DOHH2 (cell line): ENCODE measurements at regions not wholly inside any gene's neighbourhood (a gene's known extent, or its start where the extent isn't known, plus 50 kb on each side); places are given as distances from the start of the nearest gene placed in this dataset.

Experiments used
- H3F3A ChIP-seq: fragments of 200-600 bp; sonication (generic), shearing (Covaris generic); 2 replicates; pipeline ENCODE4 v1.6.0; 2016; ENCODE audit warnings: antibody characterized with exemption, mild to moderate bottlenecking; ENCODE audit not compliant: control insufficient read depth, insufficient read depth
- H3K27ac ChIP-seq: fragments of 200-600 bp; sonication (generic); 2 replicates; pipeline ENCODE4 v1.5.1; 2014; ENCODE audit warnings: low read depth, mild to moderate bottlenecking, low read length, moderate library complexity
- H3K27me3 ChIP-seq: fragments of 200-600 bp; sonication (generic); 2 replicates; pipeline ENCODE4 v1.6.1; 2014; ENCODE audit warnings: mild to moderate bottlenecking, low read length, mixed read lengths; ENCODE audit not compliant: control insufficient read depth
- H3K36me3 ChIP-seq: fragments of 200-600 bp; sonication (generic); 2 replicates; pipeline ENCODE4 v1.6.1; 2014; ENCODE audit warnings: mild to moderate bottlenecking, low read length, moderate library complexity, mixed read lengths; ENCODE audit not compliant: control insufficient read depth
- H3K4me1 ChIP-seq: fragments of 200-600 bp; sonication (generic); 2 replicates; pipeline ENCODE4 v1.6.1; 2014; ENCODE audit warnings: mild to moderate bottlenecking, low read length, mixed read lengths; ENCODE audit not compliant: control insufficient read depth
- H3K4me2 ChIP-seq: fragments of 200-600 bp; sonication (generic); 2 replicates; pipeline ENCODE4 v1.6.0; 2014; ENCODE audit warnings: mild to moderate bottlenecking, low read length, moderate library complexity
- H3K4me3 ChIP-seq: fragments of 200-600 bp; sonication (generic); 2 replicates; pipeline ENCODE4 v1.5.1; 2014; ENCODE audit warnings: mild to moderate bottlenecking, low read length, mixed read lengths
- H3K79me2 ChIP-seq: fragments of 200-600 bp; sonication (generic); 2 replicates; pipeline ENCODE4 v1.6.1; 2014; ENCODE audit warnings: mild to moderate bottlenecking, low read length, mixed read lengths; ENCODE audit not compliant: control insufficient read depth
- H3K9me2 ChIP-seq: fragments of 200-600 bp; sonication (generic); replicated peaks from 2 replicates; pipeline ENCODE4 v1.6.1; 2014; ENCODE audit warnings: mild to moderate bottlenecking, low read length, mixed read lengths; ENCODE audit not compliant: control insufficient read depth
- H3K9me3 ChIP-seq: fragments of 200-600 bp; sonication (generic); 2 replicates; pipeline ENCODE4 v1.6.1; 2014; ENCODE audit warnings: antibody characterized with exemption, low read length, mixed read lengths; ENCODE audit not compliant: control insufficient read depth, insufficient read depth
- H4K20me1 ChIP-seq: fragments of 200-600 bp; sonication (generic); 2 replicates; pipeline ENCODE4 v1.6.0; 2014; ENCODE audit warnings: low read depth, mild to moderate bottlenecking, antibody characterized with exemption, low read length, moderate library complexity; ENCODE audit not compliant: control insufficient read depth, insufficient read depth
- EZH2phosphoT487 ChIP-seq: fragments of 200-600 bp; sonication (generic); IDR thresholded peaks from 2 replicates; pipeline ENCODE4 v1.6.1; 2017; ENCODE audit warnings: borderline replicate concordance, mild to moderate bottlenecking, antibody characterized with exemption, low read length, moderate library complexity, mixed read lengths
- TF ChIP-seq, protein P1 (sequence below): fragments of 200-600 bp; sonication (generic); IDR thresholded peaks from one replicate; pipeline ENCODE4 v1.5.1; 2014; ENCODE audit warnings: antibody characterized with exemption, mild to moderate bottlenecking, low read depth, low read length; ENCODE audit not compliant: poor library complexity, severe bottlenecking

DNA sequence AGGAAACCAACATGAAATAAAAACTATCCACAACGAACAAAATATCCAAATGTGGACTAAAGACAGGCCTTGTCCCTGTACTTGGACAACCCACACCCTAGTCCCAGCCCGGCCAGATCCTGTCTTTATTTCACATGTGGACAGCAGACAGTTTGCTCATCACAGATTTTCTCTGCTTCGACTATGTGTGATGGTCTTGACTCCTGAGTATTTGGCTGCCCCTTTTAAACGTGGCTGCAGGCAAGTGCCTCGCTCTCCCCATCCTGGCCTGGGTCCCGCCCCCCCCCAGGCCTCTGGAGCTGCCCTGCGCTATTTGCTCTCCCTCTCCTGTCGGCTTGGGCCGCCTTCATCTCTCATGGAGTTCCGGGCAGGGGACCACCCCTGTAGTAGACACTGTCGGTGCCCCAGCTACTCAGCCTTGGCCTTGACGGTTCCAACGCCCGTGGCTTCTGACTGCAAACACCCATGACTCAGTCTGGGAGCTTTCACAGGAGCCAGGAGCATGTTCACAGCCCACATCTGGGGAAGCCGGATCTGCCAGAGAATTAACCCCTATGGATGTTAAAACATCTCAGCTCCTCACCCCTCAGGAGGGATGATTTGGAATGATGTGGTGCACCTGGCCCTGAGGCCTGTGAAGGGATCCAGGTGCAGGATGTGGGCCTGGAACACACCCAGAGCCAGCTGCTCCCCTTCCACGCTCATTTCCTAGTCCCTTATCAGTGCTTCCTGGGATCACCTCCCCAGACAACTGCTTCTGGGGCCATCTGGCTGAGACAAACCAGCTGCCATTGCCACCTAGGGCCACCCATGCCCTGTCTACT is 229.7 kb upstream of the RPL38 start:
- Histone ChIP-seq H4K20me1 (no peaks in the 10 kb centered on the region), H3K79me2 (no peaks in the 10 kb centered on the region), H3F3A (no peaks in the 10 kb centered on the region), H3K4me2 (no peak overlapping the region), H3K27me3 (no peaks in the 10 kb centered on the region), H3K9me2 (no peaks in the 10 kb centered on the region), H3K36me3 (no peaks in the 10 kb centered on the region), H3K4me3 (no peak overlapping the region), H3K4me1 (no peaks in the 10 kb centered on the region), H3K9me3 (no peaks in the 10 kb centered on the region), H3K27ac (no peak overlapping the region)
- TF ChIP-seq EZH2phosphoT487, result no peak
- TF ChIP-seq, protein P1, sequence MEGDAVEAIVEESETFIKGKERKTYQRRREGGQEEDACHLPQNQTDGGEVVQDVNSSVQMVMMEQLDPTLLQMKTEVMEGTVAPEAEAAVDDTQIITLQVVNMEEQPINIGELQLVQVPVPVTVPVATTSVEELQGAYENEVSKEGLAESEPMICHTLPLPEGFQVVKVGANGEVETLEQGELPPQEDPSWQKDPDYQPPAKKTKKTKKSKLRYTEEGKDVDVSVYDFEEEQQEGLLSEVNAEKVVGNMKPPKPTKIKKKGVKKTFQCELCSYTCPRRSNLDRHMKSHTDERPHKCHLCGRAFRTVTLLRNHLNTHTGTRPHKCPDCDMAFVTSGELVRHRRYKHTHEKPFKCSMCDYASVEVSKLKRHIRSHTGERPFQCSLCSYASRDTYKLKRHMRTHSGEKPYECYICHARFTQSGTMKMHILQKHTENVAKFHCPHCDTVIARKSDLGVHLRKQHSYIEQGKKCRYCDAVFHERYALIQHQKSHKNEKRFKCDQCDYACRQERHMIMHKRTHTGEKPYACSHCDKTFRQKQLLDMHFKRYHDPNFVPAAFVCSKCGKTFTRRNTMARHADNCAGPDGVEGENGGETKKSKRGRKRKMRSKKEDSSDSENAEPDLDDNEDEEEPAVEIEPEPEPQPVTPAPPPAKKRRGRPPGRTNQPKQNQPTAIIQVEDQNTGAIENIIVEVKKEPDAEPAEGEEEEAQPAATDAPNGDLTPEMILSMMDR, result no peak

- H3K4me2 ChIP-seq, result no peak overlapping the region
- H3K9me2 ChIP-seq, result no peaks in the 10 kb centered on the region
- H3K4me3 ChIP-seq, result no peak overlapping the region
- no peaks in the 10 kb centered on the region for H3K9me3 ChIP-seq
- no peaks in the 10 kb centered on the region for H3F3A ChIP-seq
- TF ChIP-seq EZH2phosphoT487, result no peak
- TF ChIP-seq, protein P1, result no peak
- H4K20me1 ChIP-seq, result no peaks in the 10 kb centered on the region
- no peaks in the 10 kb centered on the region for H3K27me3 ChIP-seq
- no peaks in the 10 kb centered on the region for H3K36me3 ChIP-seq
- no peaks in the 10 kb centered on the region for H3K4me1 ChIP-seq
- no peak overlapping the region for H3K27ac ChIP-seq
- no peaks in the 10 kb centered on the region for H3K79me2 ChIP-seq
Observed at GRCh38 chr17:73974536-73974935, 228.9 kb upstream of the RPL38 start.

DNA sequence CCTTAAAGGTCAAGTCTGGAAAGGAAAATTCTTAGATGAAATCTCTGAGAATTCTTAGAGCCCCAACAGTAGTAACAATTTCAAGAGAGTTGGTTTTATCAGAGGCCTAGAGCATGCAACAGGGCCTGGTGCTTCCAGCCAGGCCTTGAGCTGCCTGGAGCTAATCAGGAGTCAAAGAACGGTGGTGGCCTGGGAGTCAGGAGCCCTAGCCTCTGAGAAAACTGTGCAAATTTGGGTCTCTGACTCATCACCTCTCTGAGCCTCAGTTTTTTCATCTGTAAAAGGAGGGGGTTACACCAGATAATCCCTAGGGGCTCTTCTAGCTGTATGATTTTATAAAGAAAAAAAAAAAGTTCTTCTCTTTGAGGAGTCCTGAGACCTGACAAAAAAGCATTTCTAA is 227.3 kb upstream of the RPL38 start:
- no peaks in the 10 kb centered on the region for H3K36me3 ChIP-seq
- H3K27ac ChIP-seq, result no peak overlapping the region
- no peak overlapping the region for H3K4me2 ChIP-seq
- H3K79me2 ChIP-seq, result no peaks in the 10 kb centered on the region
- H3K4me3 ChIP-seq, result no peak overlapping the region
- no peaks in the 10 kb centered on the region for H3K4me1 ChIP-seq
- no peaks in the 10 kb centered on the region for H4K20me1 ChIP-seq
- H3K9me2 ChIP-seq, result no peaks in the 10 kb centered on the region
- no peaks in the 10 kb centered on the region for H3F3A ChIP-seq
- H3K27me3 ChIP-seq, result no peaks in the 10 kb centered on the region
- no peak for TF ChIP-seq EZH2phosphoT487
- TF ChIP-seq, protein P1, result no peak
- no peaks in the 10 kb centered on the region for H3K9me3 ChIP-seq
